ENCODE measurements at regions not wholly inside any gene's neighbourhood (a gene's known extent, or its start where the extent isn't known, plus 50 kb on each side); places are given as distances from the start of the nearest gene placed in this dataset.

DNA sequence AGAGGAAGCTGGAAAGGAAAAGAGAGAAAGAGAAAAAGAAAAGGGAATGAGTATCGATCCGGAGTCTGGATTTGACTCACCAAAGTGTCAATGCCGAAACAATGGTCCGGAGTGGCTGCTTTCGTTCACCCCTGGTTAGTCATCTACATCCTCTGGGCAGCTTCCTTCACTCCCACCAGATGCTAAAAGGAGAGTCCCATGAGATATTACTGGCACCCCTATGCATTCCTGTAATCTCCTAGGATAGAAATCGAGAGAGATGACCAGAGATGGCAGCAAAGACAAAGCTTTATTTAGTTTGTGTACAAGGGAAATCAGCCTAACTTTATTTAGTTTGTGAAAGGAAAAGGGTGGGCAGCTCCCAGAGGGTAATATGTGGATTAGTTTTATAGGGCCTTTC, 622.2 kb downstream of the ZPLD1 start:
- no peak for DNase-seq (ENCODE audit: extremely low spot score, unreplicated experiment)
- TF ChIP-seq, protein P1, sequence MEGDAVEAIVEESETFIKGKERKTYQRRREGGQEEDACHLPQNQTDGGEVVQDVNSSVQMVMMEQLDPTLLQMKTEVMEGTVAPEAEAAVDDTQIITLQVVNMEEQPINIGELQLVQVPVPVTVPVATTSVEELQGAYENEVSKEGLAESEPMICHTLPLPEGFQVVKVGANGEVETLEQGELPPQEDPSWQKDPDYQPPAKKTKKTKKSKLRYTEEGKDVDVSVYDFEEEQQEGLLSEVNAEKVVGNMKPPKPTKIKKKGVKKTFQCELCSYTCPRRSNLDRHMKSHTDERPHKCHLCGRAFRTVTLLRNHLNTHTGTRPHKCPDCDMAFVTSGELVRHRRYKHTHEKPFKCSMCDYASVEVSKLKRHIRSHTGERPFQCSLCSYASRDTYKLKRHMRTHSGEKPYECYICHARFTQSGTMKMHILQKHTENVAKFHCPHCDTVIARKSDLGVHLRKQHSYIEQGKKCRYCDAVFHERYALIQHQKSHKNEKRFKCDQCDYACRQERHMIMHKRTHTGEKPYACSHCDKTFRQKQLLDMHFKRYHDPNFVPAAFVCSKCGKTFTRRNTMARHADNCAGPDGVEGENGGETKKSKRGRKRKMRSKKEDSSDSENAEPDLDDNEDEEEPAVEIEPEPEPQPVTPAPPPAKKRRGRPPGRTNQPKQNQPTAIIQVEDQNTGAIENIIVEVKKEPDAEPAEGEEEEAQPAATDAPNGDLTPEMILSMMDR (IDR thresholded peaks at IDR 0.05) = no peak
- no peaks in the 10 kb centered on the region for H3K9me3 Mint-ChIP-seq (ENCODE audit: unreplicated experiment)

DNA sequence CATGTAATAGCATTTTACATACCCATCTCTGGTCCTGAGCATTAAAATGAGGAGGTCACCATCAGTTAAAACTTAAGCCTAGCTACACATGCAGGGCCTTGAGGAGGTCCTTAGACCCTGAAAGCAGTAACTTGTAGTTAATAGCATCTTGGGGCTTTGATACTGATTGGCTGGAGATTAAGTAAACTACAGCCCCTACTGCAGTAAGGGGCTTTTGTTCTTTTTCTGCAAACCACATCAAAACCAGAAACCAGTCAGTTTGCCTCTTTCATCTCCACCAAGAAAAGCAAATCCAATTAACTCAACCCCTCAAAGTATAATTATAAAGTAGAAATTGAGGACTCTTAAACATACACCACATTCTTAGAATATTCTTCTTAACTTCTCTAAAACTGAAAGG, 622.7 kb downstream of the ZPLD1 start:
- H3K27ac Mint-ChIP-seq (ENCODE audit: unreplicated experiment) = no peak overlapping the region
- H3K9me3 Mint-ChIP-seq (ENCODE audit: unreplicated experiment) = no peaks in the 10 kb centered on the region
- H3K4me3 Mint-ChIP-seq (ENCODE audit: unreplicated experiment) = no peak overlapping the region
- TF ChIP-seq, protein P1 (IDR thresholded peaks at IDR 0.05) = no peak
- no peaks in the 10 kb centered on the region for H3K27me3 Mint-ChIP-seq (ENCODE audit: unreplicated experiment)
- no peaks in the 10 kb centered on the region for H3K4me1 Mint-ChIP-seq (ENCODE audit: unreplicated experiment)
- no peak for DNase-seq (ENCODE audit: extremely low spot score, unreplicated experiment)
- no peaks in the 10 kb centered on the region for H3K36me3 Mint-ChIP-seq (ENCODE audit: unreplicated experiment)

More for the DNA sequence above, 622.2 kb downstream of the ZPLD1 start:
- H3K27ac Mint-ChIP-seq (ENCODE audit: unreplicated experiment) = no peak overlapping the region
- H3K4me3 Mint-ChIP-seq (ENCODE audit: unreplicated experiment) = no peak overlapping the region
- no peaks in the 10 kb centered on the region for H3K36me3 Mint-ChIP-seq (ENCODE audit: unreplicated experiment)
- no peaks in the 10 kb centered on the region for H3K4me1 Mint-ChIP-seq (ENCODE audit: unreplicated experiment)
- H3K27me3 Mint-ChIP-seq (ENCODE audit: unreplicated experiment) = no peaks in the 10 kb centered on the region

DNA sequence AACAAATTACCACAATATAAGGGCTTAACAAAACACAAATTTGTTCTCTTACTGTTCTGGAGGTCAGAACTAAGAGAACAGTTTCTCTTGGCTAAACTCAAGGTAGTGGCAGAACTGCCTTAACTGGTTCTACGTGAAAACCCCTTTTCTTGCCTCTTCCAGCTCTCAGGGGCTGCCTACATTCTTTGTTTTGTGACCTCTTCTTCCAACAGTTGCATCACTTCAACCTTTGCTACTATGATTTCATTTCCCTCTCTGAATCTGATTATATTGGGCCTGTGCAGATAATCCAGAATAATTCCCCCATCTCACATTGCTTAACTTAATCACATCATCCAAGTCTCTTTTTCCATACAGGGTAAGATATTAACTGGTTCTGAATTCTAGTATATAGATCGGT, 624.6 kb downstream of the ZPLD1 start:
- H3K27ac Mint-ChIP-seq (ENCODE audit: unreplicated experiment) = no peak overlapping the region
- H3K4me1 Mint-ChIP-seq (ENCODE audit: unreplicated experiment) = no peaks in the 10 kb centered on the region
- H3K4me3 Mint-ChIP-seq (ENCODE audit: unreplicated experiment) = no peak overlapping the region
- DNase-seq (ENCODE audit: extremely low spot score, unreplicated experiment) = no peak
- no peaks in the 10 kb centered on the region for H3K9me3 Mint-ChIP-seq (ENCODE audit: unreplicated experiment)
- no peaks in the 10 kb centered on the region for H3K36me3 Mint-ChIP-seq (ENCODE audit: unreplicated experiment)
- peaks cover 5% of the 10 kb centered on the region for H3K27me3 Mint-ChIP-seq (ENCODE audit: unreplicated experiment)
- TF ChIP-seq, protein P1 (IDR thresholded peaks at IDR 0.05) = no peak

DNA sequence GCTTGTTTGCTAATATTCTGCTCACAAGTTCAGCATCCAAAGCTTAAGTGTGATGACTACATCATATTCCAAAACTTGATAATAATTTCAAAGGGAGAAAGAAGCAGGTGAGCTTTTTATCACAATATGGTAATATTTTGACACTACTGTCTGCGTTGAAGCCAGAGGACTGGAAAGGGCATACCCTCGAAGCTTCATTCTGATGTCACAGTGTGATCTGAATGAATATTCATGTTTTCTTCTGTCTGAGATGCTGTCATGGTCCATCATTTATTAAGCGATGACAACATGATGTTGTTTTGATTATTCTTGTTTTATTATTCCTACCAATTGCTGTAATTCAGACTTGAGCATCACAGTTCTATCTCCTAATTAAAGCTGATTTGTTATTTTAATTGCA, 625.4 kb downstream of the ZPLD1 start:
- Mint-ChIP-seq H3K9me3 (ENCODE audit: unreplicated experiment) (no peaks in the 10 kb centered on the region), H3K4me1 (ENCODE audit: unreplicated experiment) (no peaks in the 10 kb centered on the region)

DNA sequence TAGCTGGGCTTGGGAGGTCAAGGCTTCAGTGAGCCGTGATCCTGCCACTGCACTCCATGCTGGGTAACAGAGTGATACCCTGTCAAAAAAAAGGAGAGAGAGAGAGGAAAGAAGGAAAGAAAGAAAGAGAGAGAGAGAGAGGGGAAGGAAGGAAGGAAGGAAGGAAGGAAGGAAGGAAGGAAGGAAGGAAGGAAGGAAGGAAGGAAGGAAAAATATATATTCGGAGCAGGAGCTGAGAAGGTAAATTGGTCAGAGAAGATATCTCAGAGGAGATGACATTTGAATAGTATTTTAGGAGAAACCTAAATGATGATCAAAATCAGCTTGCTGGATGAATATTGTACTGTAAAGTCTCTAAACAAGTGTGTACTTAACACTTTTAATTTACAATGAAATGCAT, 633.1 kb downstream of the ZPLD1 start:
- Mint-ChIP-seq H3K27ac (ENCODE audit: unreplicated experiment) (no peak overlapping the region), H3K4me3 (ENCODE audit: unreplicated experiment) (no peak overlapping the region), H3K27me3 (ENCODE audit: unreplicated experiment) (peaks cover 5% of the 10 kb centered on the region), H3K36me3 (ENCODE audit: unreplicated experiment) (no peaks in the 10 kb centered on the region), H3K9me3 (ENCODE audit: unreplicated experiment) (no peaks in the 10 kb centered on the region), H3K4me1 (ENCODE audit: unreplicated experiment) (no peaks in the 10 kb centered on the region)
- TF ChIP-seq, protein P1 (IDR thresholded peaks at IDR 0.05) = no peak
- DNase-seq (ENCODE audit: extremely low spot score, unreplicated experiment) = no peak

More for the DNA sequence above, 625.4 kb downstream of the ZPLD1 start:
- no peak for DNase-seq (ENCODE audit: extremely low spot score, unreplicated experiment)
- H3K27ac Mint-ChIP-seq (ENCODE audit: unreplicated experiment) = no peak overlapping the region
- peaks cover 5% of the 10 kb centered on the region for H3K27me3 Mint-ChIP-seq (ENCODE audit: unreplicated experiment)
- H3K4me3 Mint-ChIP-seq (ENCODE audit: unreplicated experiment) = no peak overlapping the region
- H3K36me3 Mint-ChIP-seq (ENCODE audit: unreplicated experiment) = no peaks in the 10 kb centered on the region
- TF ChIP-seq, protein P1 (IDR thresholded peaks at IDR 0.05) = no peak
